GM21528 (cell line): ENCODE measurements at regions not wholly inside any gene's neighbourhood (a gene's known extent, or its start where the extent isn't known, plus 50 kb on each side); places are given as distances from the start of the nearest gene placed in this dataset.
"Not testable (repeated sequence)": the region's sequence is repeated elsewhere in the genome, so short reads cannot be mapped to it uniquely, and the experiment has no call there.

Source experiments
- ATAC-seq: cut with Tn5 transposase; IDR thresholded peaks from one replicate; pipeline ENCODE4 v1.9.1; 2021; ENCODE audit warnings: mild to moderate bottlenecking, moderate library complexity; ENCODE audit not compliant: unreplicated experiment, low FRiP score

GRCh38 chr7:19390795-19391194 is 245.6 kb upstream of the FERD3L start:
- ATAC-seq = no peak

- no peak for ATAC-seq
Measured at GRCh38 chr7:19381321-19381720, 236.1 kb upstream of the FERD3L start.

GRCh38 chr7:19378345-19378714 is 233.1 kb upstream of the FERD3L start:
- ATAC-seq = no peak

- no peak for ATAC-seq
Measured at GRCh38 chr7:19377611-19378344, 232.6 kb upstream of the FERD3L start.

GRCh38 chr7:19376538-19376937 is 231.3 kb upstream of the FERD3L start:
- ATAC-seq = no peak

GRCh38 chr7:19375976-19376375 is 230.8 kb upstream of the FERD3L start:
- no peak for ATAC-seq

GRCh38 chr7:19373334-19373733 is 228.1 kb upstream of the FERD3L start:
- no peak for ATAC-seq

GRCh38 chr7:19369806-19370205 is 224.6 kb upstream of the FERD3L start:
- ATAC-seq = no peak

GRCh38 chr7:19369182-19369581 is 224.0 kb upstream of the FERD3L start:
- ATAC-seq = no peak

GRCh38 chr7:19368491-19368925 is 223.3 kb upstream of the FERD3L start:
- ATAC-seq = no peak

- ATAC-seq = no peak
Measured at GRCh38 chr7:19364950-19365349, 219.7 kb upstream of the FERD3L start.

GRCh38 chr7:19362099-19362498 is 216.9 kb upstream of the FERD3L start:
- no peak for ATAC-seq

- ATAC-seq = no peak
Measured at GRCh38 chr7:19353180-19353579, 208.0 kb upstream of the FERD3L start.

- no peak for ATAC-seq
Measured at GRCh38 chr7:19352305-19352695, 207.1 kb upstream of the FERD3L start.

GRCh38 chr7:19351341-19352304 is 206.4 kb upstream of the FERD3L start:
- no peak for ATAC-seq

GRCh38 chr7:19339512-19339911 is 194.3 kb upstream of the FERD3L start:
- ATAC-seq = no peak

GRCh38 chr7:19338512-19338911 is 193.3 kb upstream of the FERD3L start:
- not testable (repeated sequence) for ATAC-seq

- ATAC-seq = no peak
Measured at GRCh38 chr7:19336836-19337383, 191.7 kb upstream of the FERD3L start.

- no peak for ATAC-seq
Measured at GRCh38 chr7:19333706-19334105, 188.5 kb upstream of the FERD3L start.

GRCh38 chr7:19327018-19327417 is 181.8 kb upstream of the FERD3L start:
- no peak for ATAC-seq

GRCh38 chr7:19322002-19322401 is 176.8 kb upstream of the FERD3L start:
- no peak for ATAC-seq
